ENCODE measurements at regions not wholly inside any gene's neighbourhood (a gene's known extent, or its start where the extent isn't known, plus 50 kb on each side); places are given as distances from the start of the nearest gene placed in this dataset. TPM values are rescaled to one million over a fixed set of nuclear protein-coding genes. Genes with fewer than 3 reads are reported as not detected.

Small RNA genes lying in the stretch of these regions (small RNA-seq; reads per million reads assigned to genes)
- gene AC097499.1 (not detected), gene RNU6-259P (not detected)

All from occipital lobe (tissue), 1 donor.